ENCODE measurements at regions not wholly inside any gene's neighbourhood (a gene's known extent, or its start where the extent isn't known, plus 50 kb on each side); places are given as distances from the start of the nearest gene placed in this dataset.
"Not testable (repeated sequence)": the region's sequence is repeated elsewhere in the genome, so short reads cannot be mapped to it uniquely, and the experiment has no call there.

DNA sequence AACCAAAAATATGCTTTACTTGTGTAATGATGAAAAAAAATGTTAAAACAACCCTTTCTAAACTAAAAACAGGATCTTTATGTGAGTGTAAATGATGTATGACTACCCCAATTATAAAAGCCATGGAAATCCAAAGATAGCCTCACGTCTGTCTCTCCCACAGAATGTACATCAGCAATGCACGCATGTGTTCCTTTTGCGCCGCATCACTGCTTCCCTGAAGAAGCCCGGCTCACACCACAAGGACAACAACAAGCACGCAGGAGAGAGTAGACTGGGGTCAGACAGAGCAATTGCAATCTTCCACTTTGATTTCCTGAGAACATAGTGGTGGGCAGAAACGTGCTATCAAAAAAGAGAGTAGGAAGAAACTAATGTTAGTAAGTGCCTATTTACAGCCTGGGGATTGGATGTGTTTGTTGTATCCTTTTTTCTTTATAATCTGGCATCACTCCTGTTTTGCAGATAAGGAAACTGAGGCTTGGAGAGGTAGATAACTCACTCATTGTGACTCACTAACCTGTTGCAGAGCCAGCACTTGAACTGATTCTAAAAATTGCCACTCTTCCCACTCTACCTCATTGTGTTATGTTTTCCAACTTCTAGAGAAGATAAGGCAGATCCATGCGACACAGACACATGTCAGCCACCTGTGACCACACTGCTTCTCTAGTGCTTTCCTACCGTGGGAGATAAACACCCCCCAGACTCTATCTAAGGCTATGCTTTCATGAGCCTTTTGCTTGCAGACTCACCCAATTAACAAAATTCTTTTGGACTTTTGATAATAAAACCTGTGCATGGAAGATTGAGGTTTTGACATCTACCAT lies 60.1 kb downstream of the MAP10 start:
- TF ChIP-seq, protein P1, sequence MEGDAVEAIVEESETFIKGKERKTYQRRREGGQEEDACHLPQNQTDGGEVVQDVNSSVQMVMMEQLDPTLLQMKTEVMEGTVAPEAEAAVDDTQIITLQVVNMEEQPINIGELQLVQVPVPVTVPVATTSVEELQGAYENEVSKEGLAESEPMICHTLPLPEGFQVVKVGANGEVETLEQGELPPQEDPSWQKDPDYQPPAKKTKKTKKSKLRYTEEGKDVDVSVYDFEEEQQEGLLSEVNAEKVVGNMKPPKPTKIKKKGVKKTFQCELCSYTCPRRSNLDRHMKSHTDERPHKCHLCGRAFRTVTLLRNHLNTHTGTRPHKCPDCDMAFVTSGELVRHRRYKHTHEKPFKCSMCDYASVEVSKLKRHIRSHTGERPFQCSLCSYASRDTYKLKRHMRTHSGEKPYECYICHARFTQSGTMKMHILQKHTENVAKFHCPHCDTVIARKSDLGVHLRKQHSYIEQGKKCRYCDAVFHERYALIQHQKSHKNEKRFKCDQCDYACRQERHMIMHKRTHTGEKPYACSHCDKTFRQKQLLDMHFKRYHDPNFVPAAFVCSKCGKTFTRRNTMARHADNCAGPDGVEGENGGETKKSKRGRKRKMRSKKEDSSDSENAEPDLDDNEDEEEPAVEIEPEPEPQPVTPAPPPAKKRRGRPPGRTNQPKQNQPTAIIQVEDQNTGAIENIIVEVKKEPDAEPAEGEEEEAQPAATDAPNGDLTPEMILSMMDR (IDR thresholded peaks at IDR 0.05; ENCODE audit: insufficient read depth in 1 of 2, low read depth in 1 of 2, low read length in 1 of 2, severe bottlenecking in 1 of 2, unreplicated experiment in 1 of 2) = no peak
- POLR2A ChIA-PET = no interaction called here
- intact Hi-C loops (cut with micrococcal nuclease; ENCODE audit: unreplicated experiment) = no loop called here
- no peaks in the 10 kb centered on the region for H3K36me3 ChIP-seq (ENCODE audit: control insufficient read depth, insufficient read depth, low read length)
- Mint-ChIP-seq H3K4me1 (ENCODE audit: low read depth, unreplicated experiment) (peaks cover 8% of the 10 kb centered on the region), H3K9me3 (ENCODE audit: unreplicated experiment) (no peaks in the 10 kb centered on the region), H3K36me3 (ENCODE audit: insufficient read depth, unreplicated experiment) (no peaks in the 10 kb centered on the region), H3K27me3 (ENCODE audit: insufficient read depth, unreplicated experiment) (no peaks in the 10 kb centered on the region), H3K27ac (ENCODE audit: unreplicated experiment) (no peak overlapping the region), H3K4me3 (ENCODE audit: unreplicated experiment) (no peak overlapping the region)
- CTCF ChIA-PET = no interaction called here
- no peak for DNase-seq
- BruUV-seq (replicated peaks) = no TSS peak
- no peaks in the 10 kb centered on the region; the same call in 1 of the 2 replicates for H3K27me3 ChIP-seq (replicated peaks; ENCODE audit: control insufficient read depth, insufficient read depth, low read length)
- H3K4me3 ChIP-seq (ENCODE audit: low read depth, low read length) = no peak overlapping the region
- H3K4me1 ChIP-seq = no peaks in the 10 kb centered on the region
- no peaks in the 10 kb centered on the region for H3K9me3 ChIP-seq

DNA sequence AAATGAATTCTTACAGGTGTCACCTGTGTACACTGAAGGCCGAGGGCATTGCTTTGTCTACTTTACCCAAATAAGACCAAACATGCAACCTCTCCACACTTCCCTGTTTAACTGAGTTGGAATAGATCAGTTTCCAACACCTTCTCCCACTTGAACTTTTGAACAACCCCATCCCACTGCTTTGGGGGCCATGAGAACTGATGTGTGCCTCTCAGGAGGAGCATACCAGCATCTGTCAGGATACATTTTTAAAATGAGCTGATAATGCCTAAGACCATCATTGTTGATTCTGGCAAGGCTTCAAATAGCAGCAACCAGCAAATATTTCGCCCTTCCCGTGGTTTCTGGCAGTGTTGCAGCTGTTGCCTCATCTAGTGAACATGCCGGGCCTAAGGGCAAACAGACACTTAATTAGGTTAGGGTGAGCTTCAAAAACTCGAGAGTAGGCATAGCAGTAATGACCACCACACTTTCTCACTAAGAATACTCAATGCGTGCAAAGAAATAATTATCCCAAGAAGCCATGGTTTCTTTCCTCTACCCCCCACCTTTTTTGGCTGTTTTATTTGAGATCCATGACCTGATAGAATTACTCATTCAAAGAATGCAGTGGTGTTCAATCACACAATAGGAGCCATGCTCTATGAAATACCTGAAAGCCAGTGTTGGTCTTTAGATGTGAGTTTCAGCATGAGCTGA lies 63.7 kb downstream of the MAP10 start:
- H3K27me3 ChIP-seq (replicated peaks; ENCODE audit: control insufficient read depth, insufficient read depth, low read length) = no peaks in the 10 kb centered on the region; the same call in 1 of the 2 replicates
- Mint-ChIP-seq H3K27ac (ENCODE audit: unreplicated experiment) (no peak overlapping the region), H3K9me3 (ENCODE audit: unreplicated experiment) (no peaks in the 10 kb centered on the region), H3K36me3 (ENCODE audit: insufficient read depth, unreplicated experiment) (no peaks in the 10 kb centered on the region), H3K27me3 (ENCODE audit: insufficient read depth, unreplicated experiment) (no peaks in the 10 kb centered on the region), H3K4me3 (ENCODE audit: unreplicated experiment) (no peak overlapping the region), H3K4me1 (ENCODE audit: low read depth, unreplicated experiment) (peaks cover 8% of the 10 kb centered on the region)
- ChIA-PET CTCF (no interaction called here), POLR2A (no interaction called here)
- TF ChIP-seq, protein P1 (IDR thresholded peaks at IDR 0.05; ENCODE audit: insufficient read depth in 1 of 2, low read depth in 1 of 2, low read length in 1 of 2, severe bottlenecking in 1 of 2, unreplicated experiment in 1 of 2) = no peak
- no peaks in the 10 kb centered on the region for H3K9me3 ChIP-seq
- no TSS peak for BruUV-seq (replicated peaks)
- no peak overlapping the region for H3K4me3 ChIP-seq (ENCODE audit: low read depth, low read length)
- H3K36me3 ChIP-seq (ENCODE audit: control insufficient read depth, insufficient read depth, low read length) = no peaks in the 10 kb centered on the region
- DNase-seq = peak in 1 of 2 experiments; percentile 8
- intact Hi-C loops (cut with micrococcal nuclease; ENCODE audit: unreplicated experiment) = no loop called here
- H3K4me1 ChIP-seq = no peaks in the 10 kb centered on the region

DNA sequence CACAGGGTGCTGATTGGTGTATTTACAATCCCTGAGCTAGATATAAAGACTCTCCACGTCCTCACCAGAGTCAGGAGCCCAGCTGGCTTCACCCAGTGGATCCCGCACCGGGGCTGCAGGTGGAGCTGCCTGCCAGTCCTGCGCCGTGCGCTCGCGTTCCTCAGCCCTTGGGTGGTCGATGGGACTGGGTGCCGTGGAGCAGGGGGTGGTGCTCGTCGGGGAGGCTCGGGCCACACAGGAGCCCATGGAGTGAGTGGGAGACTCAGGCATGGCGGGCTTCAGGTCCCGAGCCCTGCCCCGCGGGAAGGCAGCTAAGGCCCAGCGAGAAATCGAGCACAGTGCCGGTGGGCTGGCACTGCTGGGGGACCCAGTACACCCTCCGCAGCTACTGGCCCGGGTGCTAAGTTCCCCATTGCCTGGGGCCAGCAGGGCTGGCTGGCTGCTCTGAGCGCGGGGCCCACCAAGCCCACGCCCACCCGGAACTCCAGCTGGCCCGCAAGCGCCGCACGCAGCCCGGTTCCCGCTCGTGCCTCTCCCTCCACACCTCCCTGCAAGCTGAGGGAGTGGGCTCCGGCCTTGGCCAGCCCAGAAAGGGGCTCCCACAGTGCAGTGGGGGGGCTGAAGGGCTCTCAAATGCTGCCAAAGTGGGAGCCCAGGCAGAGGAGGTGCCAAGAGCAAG lies 66.2 kb downstream of the MAP10 start:
- H3K4me1 Mint-ChIP-seq (ENCODE audit: low read depth, unreplicated experiment); H3K27me3 Mint-ChIP-seq (ENCODE audit: insufficient read depth, unreplicated experiment); POLR2A ChIA-PET; H3K4me3 ChIP-seq (ENCODE audit: low read depth, low read length); H3K4me3 Mint-ChIP-seq (ENCODE audit: unreplicated experiment); intact Hi-C loops (cut with micrococcal nuclease; ENCODE audit: unreplicated experiment); H3K27ac Mint-ChIP-seq (ENCODE audit: unreplicated experiment); H3K27me3 ChIP-seq (replicated peaks; ENCODE audit: control insufficient read depth, insufficient read depth, low read length); H3K9me3 Mint-ChIP-seq (ENCODE audit: unreplicated experiment); H3K36me3 Mint-ChIP-seq (ENCODE audit: insufficient read depth, unreplicated experiment); H3K4me1 ChIP-seq; H3K9me3 ChIP-seq; BruUV-seq (replicated peaks); CTCF ChIA-PET; H3K36me3 ChIP-seq (ENCODE audit: control insufficient read depth, insufficient read depth, low read length); DNase-seq: not testable (repeated sequence)
